GM21723 (cell line): ENCODE measurements at regions not wholly inside any gene's neighbourhood (a gene's known extent, or its start where the extent isn't known, plus 50 kb on each side); places are given as distances from the start of the nearest gene placed in this dataset.

ENCODE experiments used
- ATAC-seq: cut with Tn5 transposase; IDR thresholded peaks from one replicate; pipeline ENCODE4 v1.9.1; 2021; ENCODE audit warnings: mild to moderate bottlenecking, moderate library complexity; ENCODE audit not compliant: unreplicated experiment

- no peak for ATAC-seq
These were observed 745.0 kb downstream of the CBLN2 start for GRCh38 chr18:71798986-71799673.

GRCh38 chr18:71797554-71797953 is 746.6 kb downstream of the CBLN2 start:
- ATAC-seq = no peak

- no peak for ATAC-seq
These were observed 759.4 kb downstream of the CBLN2 start for GRCh38 chr18:71784777-71785176.

- no peak for ATAC-seq
These were observed 783.6 kb downstream of the CBLN2 start for GRCh38 chr18:71760541-71760940.

GRCh38 chr18:71754246-71754645 is 789.9 kb downstream of the CBLN2 start:
- ATAC-seq = no peak

GRCh38 chr18:71743634-71744033 is 800.5 kb downstream of the CBLN2 start:
- ATAC-seq = no peak

GRCh38 chr18:71729611-71730010 is 814.5 kb downstream of the CBLN2 start:
- ATAC-seq = no peak

GRCh38 chr18:71727909-71728308 is 816.2 kb downstream of the CBLN2 start:
- ATAC-seq = no peak

- no peak for ATAC-seq
These were observed 818.9 kb downstream of the CBLN2 start for GRCh38 chr18:71725256-71725655.

- no peak for ATAC-seq
These were observed 836.1 kb downstream of the CBLN2 start for GRCh38 chr18:71707985-71708500.

- no peak for ATAC-seq
These were observed 836.7 kb downstream of the CBLN2 start for GRCh38 chr18:71707400-71707799.

GRCh38 chr18:71689416-71690160 is 854.6 kb downstream of the CBLN2 start:
- no peak for ATAC-seq

GRCh38 chr18:71682591-71682990 is 861.6 kb downstream of the CBLN2 start:
- ATAC-seq = no peak

- no peak for ATAC-seq
These were observed 866.0 kb downstream of the CBLN2 start for GRCh38 chr18:71678144-71678543.

- no peak for ATAC-seq
These were observed 870.2 kb downstream of the CBLN2 start for GRCh38 chr18:71673954-71674353.

GRCh38 chr18:71673498-71673897 is 870.6 kb downstream of the CBLN2 start:
- ATAC-seq = no peak

- no peak for ATAC-seq
These were observed 877.7 kb downstream of the CBLN2 start for GRCh38 chr18:71666481-71666880.

GRCh38 chr18:71665131-71665530 is 879.0 kb downstream of the CBLN2 start:
- no peak for ATAC-seq

- ATAC-seq = no peak
These were observed 900.3 kb downstream of the CBLN2 start for GRCh38 chr18:71643822-71644221.

GRCh38 chr18:71630696-71631095 is 913.4 kb downstream of the CBLN2 start:
- no peak for ATAC-seq

- ATAC-seq = no peak
These were observed 918.5 kb downstream of the CBLN2 start for GRCh38 chr18:71625556-71626090.

- ATAC-seq = no peak
These were observed 945.8 kb downstream of the CBLN2 start for GRCh38 chr18:71598374-71598773.
